Left ventricle myocardium inferior (tissue), 1 donor: ENCODE measurements at regions not wholly inside any gene's neighbourhood (a gene's known extent, or its start where the extent isn't known, plus 50 kb on each side); places are given as distances from the start of the nearest gene placed in this dataset.

Experiments used
- DNase-seq: peaks from one replicate; pipeline ENCODE4 v3.0.0-alpha.2; 2020
- H3K27ac ChIP-seq: fragments of 200-600 bp; replicated peaks from 2 replicates; pipeline ENCODE4 v1.8.0; 2021
- H3K27me3 ChIP-seq: fragments of 200-600 bp; 2 replicates; pipeline ENCODE4 v1.8.0; 2021; ENCODE audit warnings: low read depth
- H3K36me3 ChIP-seq: fragments of 200-600 bp; 2 replicates; pipeline ENCODE4 v1.8.0; 2021
- H3K4me1 ChIP-seq: fragments of 200-600 bp; 2 replicates; pipeline ENCODE4 v1.8.0; 2021
- H3K4me3 ChIP-seq: fragments of 200-600 bp; 2 replicates; pipeline ENCODE4 v1.8.0; 2021; ENCODE audit warnings: mild to moderate bottlenecking, moderate library complexity
- H3K9me3 ChIP-seq: fragments of 200-600 bp; replicated peaks from 2 replicates; pipeline ENCODE4 v1.8.0; 2021
- intact Hi-C: fragments of 100-400 bp; cut with micrococcal nuclease; formaldehyde crosslinking; loops from one replicate; pipeline ENCODE4 v1.11.0; 2022
- TF ChIP-seq, protein P1 (sequence below): fragments of 200-600 bp; IDR thresholded peaks from 2 replicates; pipeline ENCODE4 v1.8.0; 2021; ENCODE audit warnings: antibody characterized with exemption, mild to moderate bottlenecking, borderline replicate concordance
- donor health status: DM: no; HTN: yes; CAD: no; lungs with severe emphysema.

DNA sequence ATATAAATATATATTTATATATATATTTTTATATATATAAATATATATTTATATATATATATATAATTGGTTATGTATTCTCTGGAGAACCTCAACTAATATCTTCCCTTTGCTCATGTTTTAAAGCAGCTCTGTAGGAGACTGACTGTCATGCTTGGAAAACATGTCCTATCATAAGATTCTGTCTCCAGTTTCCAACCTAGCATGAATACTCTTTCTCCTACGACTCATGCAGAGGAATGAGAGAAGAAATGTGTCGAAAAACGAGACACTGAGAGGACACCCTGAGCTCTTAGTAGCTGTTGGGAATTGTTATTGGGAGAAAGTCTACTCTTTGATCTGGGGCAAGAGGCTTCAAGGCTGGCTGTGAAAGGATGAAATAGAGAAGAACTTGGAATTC is 166.5 kb upstream of the SLIT2 start:
- H3K4me3 ChIP-seq, result no peak overlapping the region
- H3K36me3 ChIP-seq, result no peaks in the 10 kb centered on the region
- H3K4me1 ChIP-seq, result no peaks in the 10 kb centered on the region
- no peak for DNase-seq
- no peaks in the 10 kb centered on the region for H3K27me3 ChIP-seq
- intact Hi-C loops, result no loop called here
- H3K9me3 ChIP-seq, result peaks cover 17% of the 10 kb centered on the region
- TF ChIP-seq, protein P1, sequence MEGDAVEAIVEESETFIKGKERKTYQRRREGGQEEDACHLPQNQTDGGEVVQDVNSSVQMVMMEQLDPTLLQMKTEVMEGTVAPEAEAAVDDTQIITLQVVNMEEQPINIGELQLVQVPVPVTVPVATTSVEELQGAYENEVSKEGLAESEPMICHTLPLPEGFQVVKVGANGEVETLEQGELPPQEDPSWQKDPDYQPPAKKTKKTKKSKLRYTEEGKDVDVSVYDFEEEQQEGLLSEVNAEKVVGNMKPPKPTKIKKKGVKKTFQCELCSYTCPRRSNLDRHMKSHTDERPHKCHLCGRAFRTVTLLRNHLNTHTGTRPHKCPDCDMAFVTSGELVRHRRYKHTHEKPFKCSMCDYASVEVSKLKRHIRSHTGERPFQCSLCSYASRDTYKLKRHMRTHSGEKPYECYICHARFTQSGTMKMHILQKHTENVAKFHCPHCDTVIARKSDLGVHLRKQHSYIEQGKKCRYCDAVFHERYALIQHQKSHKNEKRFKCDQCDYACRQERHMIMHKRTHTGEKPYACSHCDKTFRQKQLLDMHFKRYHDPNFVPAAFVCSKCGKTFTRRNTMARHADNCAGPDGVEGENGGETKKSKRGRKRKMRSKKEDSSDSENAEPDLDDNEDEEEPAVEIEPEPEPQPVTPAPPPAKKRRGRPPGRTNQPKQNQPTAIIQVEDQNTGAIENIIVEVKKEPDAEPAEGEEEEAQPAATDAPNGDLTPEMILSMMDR, result no peak
- H3K27ac ChIP-seq, result no peak overlapping the region

DNA sequence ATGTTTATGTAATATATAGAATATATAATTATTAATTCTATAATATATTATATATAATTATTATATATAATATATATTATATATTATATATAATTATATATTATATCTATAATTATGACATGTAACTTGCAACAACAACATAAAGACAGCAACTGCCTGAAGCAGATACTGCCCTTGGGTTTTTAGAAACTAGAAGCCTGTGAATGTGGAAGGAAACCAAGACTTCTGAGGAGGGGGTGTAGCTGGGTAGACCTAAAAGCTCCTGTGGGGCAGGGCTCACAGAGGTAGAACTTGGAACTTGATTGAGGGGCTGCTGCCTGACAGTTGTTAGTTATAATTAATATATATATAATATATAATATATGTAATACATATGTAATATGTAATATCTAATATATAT is 167.2 kb upstream of the SLIT2 start:
- H3K4me1 ChIP-seq, result no peaks in the 10 kb centered on the region
- TF ChIP-seq, protein P1, result no peak
- no peak for DNase-seq
- no peaks in the 10 kb centered on the region for H3K27me3 ChIP-seq
- no peaks in the 10 kb centered on the region for H3K36me3 ChIP-seq
- peaks cover 17% of the 10 kb centered on the region for H3K9me3 ChIP-seq
- H3K27ac ChIP-seq, result no peak overlapping the region
- no peak overlapping the region for H3K4me3 ChIP-seq
- intact Hi-C loops, result no loop called here

DNA sequence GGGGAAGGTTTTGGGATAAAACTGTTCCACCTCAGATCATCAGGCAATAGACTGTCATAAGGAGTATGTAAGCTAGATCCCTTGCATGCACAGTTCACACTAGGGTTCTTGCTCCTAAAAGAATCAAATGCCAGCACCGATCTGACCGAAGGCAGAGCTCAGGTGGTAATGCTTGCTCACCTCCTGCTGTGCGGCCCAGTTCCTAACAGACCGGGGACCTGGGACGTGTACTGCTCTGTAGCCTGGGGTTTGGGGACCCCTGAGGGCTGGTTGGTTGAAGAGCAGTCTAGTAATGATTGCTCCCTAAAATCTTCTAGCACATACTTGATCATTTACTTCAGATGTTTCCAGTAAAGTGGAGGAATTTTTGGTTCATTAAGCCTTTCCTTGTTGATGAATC is 173.1 kb upstream of the SLIT2 start:
- Histone ChIP-seq H3K36me3 (no peaks in the 10 kb centered on the region), H3K27ac (no peak overlapping the region), H3K4me1 (no peaks in the 10 kb centered on the region), H3K9me3 (peaks cover 16% of the 10 kb centered on the region), H3K4me3 (no peak overlapping the region), H3K27me3 (no peaks in the 10 kb centered on the region)
- TF ChIP-seq, protein P1, result no peak
- intact Hi-C loops, result no loop called here
- DNase-seq, result no peak

DNA sequence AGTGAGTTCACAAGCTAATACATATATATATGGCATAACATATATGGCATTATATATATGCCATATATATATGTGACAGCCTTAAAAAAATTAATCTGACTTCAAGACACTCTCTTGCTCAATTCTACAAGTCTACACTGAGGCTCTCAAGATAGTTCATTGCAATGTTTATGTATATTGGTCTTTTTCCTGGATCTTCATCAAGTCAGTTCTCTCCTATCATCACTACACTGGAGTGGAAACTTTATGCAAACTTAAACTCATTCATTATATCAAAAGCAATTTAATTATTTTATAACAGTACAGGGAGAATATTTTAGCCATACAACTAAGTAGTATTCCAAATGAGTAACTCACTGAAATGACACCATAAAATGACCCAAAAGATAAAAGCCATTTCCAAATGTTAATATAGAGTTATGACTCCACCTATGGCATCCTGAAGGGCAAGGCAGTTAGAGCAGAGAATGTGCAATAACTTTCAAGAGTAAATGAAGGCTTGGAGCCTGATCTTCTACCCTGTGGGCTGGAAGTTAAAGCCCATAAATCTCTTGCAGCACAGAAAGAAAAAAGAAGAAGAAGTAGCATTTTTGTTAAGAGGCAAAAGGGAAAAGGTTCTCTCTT is 176.3 kb upstream of the SLIT2 start:
- H3K4me3 ChIP-seq, result no peak overlapping the region
- intact Hi-C loops, result no loop called here
- TF ChIP-seq, protein P1, result no peak
- H3K27me3 ChIP-seq, result no peaks in the 10 kb centered on the region
- no peaks in the 10 kb centered on the region for H3K36me3 ChIP-seq
- no peaks in the 10 kb centered on the region for H3K9me3 ChIP-seq
- H3K27ac ChIP-seq, result no peak overlapping the region
- DNase-seq, result no peak
- no peaks in the 10 kb centered on the region for H3K4me1 ChIP-seq

DNA sequence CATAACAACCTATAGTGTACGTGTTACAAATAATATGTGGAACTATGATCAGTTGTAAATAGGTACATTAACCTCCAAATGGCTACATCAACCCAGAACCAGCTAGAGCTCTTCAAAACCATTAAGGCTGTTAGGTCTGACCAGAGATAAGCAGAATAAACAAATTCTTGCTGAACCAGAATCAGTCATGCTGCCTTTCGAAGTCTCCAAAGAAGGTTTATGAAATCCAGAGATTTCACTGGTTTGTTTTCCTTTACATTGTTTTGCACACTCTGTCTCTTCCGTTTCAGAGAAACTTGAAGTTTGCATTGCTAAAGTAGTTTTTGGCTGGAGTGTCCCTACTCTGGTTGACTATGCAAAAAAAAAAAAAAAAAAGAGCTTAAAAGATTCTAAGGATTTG is 177.3 kb upstream of the SLIT2 start:
- Histone ChIP-seq H3K36me3 (no peaks in the 10 kb centered on the region), H3K4me3 (no peak overlapping the region), H3K4me1 (no peaks in the 10 kb centered on the region), H3K9me3 (no peaks in the 10 kb centered on the region), H3K27me3 (no peaks in the 10 kb centered on the region), H3K27ac (no peak overlapping the region)
- no peak for DNase-seq
- TF ChIP-seq, protein P1, result no peak
- intact Hi-C loops, result no loop called here
